LNCaP clone FGC (cell line): ENCODE measurements at regions not wholly inside any gene's neighbourhood (a gene's known extent, or its start where the extent isn't known, plus 50 kb on each side); places are given as distances from the start of the nearest gene placed in this dataset.
A peak's percentile ranks its signal among the peaks of the same experiment; 100 is the strongest.

Experiments used
- DNase-seq: peaks from one replicate; pipeline ENCODE4 v3.0.0-alpha.2; 2011; ENCODE audit warnings: low read depth
- H3K4me3 ChIP-seq: 2 replicates; pipeline ENCODE4 v1.5.1; 2011; ENCODE audit warnings: mild to moderate bottlenecking, low read depth, low read length, control low read depth
- TF ChIP-seq, protein P1 (sequence below): IDR thresholded peaks from 2 replicates; pipeline ENCODE4 v1.5.1; 2012; ENCODE audit warnings: mild to moderate bottlenecking; ENCODE audit not compliant: control insufficient read depth, insufficient read depth; ENCODE audit errors: extremely low read depth

DNA sequence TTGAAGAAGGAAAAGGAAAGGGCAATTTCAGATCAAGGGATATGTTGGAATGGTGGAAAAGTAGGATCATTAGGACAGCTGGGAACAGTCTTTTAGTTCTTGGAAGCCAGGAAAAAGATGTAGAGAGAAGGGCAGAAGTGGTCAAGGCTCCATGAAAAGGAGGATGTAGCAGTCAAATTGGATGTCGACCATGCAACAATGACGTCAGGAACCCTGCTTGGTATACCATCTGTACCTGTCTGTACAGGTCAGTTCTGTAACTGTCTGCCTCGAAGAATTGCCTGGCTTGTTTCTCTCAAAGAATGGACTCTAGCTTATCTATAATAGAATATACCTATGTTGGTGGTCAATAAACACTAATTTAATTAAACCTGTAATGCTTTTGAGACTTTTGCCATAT is 157.8 kb upstream of the SGO1 start:
- no peak overlapping the region for H3K4me3 ChIP-seq
- DNase-seq: no peak
- TF ChIP-seq, protein P1, sequence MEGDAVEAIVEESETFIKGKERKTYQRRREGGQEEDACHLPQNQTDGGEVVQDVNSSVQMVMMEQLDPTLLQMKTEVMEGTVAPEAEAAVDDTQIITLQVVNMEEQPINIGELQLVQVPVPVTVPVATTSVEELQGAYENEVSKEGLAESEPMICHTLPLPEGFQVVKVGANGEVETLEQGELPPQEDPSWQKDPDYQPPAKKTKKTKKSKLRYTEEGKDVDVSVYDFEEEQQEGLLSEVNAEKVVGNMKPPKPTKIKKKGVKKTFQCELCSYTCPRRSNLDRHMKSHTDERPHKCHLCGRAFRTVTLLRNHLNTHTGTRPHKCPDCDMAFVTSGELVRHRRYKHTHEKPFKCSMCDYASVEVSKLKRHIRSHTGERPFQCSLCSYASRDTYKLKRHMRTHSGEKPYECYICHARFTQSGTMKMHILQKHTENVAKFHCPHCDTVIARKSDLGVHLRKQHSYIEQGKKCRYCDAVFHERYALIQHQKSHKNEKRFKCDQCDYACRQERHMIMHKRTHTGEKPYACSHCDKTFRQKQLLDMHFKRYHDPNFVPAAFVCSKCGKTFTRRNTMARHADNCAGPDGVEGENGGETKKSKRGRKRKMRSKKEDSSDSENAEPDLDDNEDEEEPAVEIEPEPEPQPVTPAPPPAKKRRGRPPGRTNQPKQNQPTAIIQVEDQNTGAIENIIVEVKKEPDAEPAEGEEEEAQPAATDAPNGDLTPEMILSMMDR: no peak

DNA sequence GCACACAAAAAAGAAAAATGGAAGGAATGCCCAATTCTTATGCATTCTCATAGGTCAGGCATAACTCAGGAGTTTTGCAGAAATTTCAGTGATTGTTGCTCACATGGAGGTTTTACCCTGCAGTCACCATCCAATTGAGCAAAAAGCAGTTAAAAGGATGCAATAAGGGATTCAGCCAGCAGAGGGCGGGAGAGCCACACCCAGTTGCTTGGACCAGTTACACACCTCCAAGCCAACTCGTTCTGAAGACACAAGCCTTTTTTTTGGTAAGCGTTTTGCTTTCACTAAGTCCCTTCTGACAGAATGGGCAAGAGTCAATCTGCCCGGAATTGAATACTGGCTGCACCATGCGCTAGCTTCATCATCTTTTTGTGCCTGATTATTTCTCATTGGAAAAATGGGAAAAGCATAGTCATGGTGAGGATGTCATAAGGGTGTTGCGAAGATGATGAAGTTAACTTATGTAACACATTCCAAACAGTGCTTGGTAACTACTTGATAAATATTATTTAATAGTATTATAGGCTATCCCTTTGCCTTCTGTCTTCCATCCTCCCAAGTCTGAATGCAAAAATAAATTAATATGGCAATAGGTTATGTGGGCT is 154.4 kb upstream of the SGO1 start:
- no peak overlapping the region for H3K4me3 ChIP-seq
- TF ChIP-seq, protein P1: peak; percentile 92
- peak; percentile 33 for DNase-seq

DNA sequence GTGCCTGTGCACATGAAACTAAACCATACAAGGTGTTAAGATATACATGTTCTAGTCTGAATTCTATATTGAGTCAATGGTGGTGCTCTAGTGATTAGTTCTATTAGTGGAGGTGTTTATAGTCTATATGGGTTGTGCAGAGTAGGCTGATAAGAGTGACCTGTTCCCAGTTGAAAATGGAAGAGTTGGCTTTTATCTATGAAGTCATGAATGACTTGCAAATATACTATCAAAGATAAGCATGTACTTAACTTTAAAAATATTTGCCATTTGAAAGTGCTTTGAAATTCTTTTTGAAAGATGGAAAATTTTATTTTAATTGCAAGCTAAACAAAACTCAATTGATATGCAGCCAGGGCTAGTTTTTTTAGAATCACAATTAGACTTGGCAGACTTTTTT is 150.6 kb upstream of the SGO1 start:
- no peak for DNase-seq
- no peak overlapping the region for H3K4me3 ChIP-seq
- TF ChIP-seq, protein P1: no peak

DNA sequence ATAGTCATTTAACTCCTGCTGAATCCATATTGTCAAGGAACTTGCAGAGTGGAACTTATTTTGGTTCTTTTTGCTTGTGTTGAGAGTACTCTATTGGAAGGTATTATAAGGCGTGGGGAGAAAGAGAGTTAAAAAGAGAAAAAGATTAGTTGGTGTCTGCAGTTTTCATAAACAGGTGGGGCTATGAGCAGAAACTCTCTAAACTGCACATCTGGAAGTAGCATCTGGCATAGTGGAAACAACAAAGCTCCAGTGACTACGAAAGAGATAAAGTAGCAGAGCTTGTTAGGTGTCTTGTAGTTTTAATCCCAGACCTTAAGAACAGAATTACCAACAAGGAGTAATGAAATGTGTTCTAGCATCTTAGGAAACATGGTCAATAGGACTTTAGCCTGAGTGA is 148.8 kb upstream of the SGO1 start:
- TF ChIP-seq, protein P1: no peak
- H3K4me3 ChIP-seq: no peak overlapping the region
- DNase-seq: no peak

DNA sequence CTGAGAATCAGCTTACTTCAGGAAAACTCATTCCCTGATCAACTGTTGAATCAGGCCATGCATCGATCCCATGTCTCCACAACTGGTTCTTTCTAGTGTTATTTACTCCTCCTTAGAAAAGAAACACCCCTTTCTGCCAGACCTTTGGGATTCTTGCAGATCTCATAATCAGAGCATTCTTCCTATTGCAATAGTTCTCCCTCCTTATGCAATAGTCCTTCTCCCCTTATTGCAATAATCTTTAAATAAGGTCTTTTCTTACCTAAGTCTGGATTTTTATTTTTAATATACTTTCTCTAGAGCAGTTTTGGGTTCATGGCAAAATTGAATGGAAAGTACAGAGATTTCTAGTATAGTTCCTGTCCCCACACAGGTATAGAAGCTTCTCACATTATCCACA is 141.9 kb upstream of the SGO1 start:
- no peak overlapping the region for H3K4me3 ChIP-seq
- TF ChIP-seq, protein P1: no peak
- DNase-seq: no peak

DNA sequence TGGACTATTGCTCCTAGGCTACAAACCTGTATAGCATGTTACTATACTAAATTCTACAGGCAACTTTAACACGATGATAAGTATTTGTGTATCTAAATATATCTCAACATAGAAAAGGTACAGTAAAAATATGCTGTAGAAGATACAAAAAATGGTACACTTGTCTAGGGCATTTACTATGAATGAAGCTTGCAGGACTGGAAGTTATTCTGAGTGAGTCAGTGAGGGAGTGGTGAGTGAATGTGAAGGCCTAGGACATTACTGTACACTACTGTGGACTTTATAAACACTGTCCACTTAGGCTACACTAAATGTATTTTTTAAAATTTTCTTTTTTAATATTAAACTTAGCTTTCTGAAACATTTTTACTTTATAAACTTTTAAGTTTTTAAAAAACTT is 140.5 kb upstream of the SGO1 start:
- H3K4me3 ChIP-seq: no peak overlapping the region
- DNase-seq: no peak
- TF ChIP-seq, protein P1: no peak

DNA sequence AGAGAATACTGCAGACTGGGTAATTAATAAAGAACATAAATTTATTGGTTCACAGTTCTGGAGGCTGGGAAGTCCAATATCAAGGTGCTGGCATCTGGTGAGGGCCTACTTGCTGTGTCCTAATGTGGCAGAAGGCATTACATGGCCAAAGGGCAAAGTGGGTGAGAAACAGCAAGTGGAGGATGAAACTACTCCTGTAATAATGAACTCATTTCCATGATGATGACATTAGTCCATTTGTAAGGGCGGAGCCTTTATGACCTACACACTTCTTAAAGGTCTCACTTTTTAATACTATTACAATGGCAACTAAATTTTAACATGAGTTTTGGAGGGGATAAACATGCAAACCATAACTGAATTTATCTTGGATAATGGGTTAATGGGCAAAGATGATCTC is 139.6 kb upstream of the SGO1 start:
- no peak overlapping the region for H3K4me3 ChIP-seq

More for the DNA sequence above, 139.6 kb upstream of the SGO1 start:
- TF ChIP-seq, protein P1: no peak
- DNase-seq: no peak
